Kidney glomerular epithelial cell (primary cell): ENCODE measurements at regions not wholly inside any gene's neighbourhood (a gene's known extent, or its start where the extent isn't known, plus 50 kb on each side); places are given as distances from the start of the nearest gene placed in this dataset.

Experiments used
- DNase-seq: peaks from one replicate; lab custom pipeline; 2025; lab: John Stamatoyannopoulos, UW

DNA sequence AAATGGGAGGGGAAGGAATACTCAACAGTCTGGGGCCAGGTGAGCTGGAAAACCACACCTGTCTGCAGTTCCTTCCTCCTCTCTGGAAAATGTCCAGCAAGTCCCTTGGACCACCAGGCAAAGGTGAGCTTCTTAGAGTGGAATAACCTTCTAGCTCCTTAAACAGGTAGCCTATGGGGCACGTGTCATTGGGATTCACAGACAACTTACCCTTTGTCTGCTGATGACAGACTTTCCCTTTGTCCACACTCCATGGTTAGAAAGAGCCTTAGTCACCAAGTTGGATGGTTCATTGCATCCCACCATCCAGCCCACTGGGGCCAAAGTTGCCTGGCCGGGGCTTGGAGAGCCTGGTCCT, 98.0 kb upstream of the ITGA6 start:
- DNase-seq: no peak

DNA sequence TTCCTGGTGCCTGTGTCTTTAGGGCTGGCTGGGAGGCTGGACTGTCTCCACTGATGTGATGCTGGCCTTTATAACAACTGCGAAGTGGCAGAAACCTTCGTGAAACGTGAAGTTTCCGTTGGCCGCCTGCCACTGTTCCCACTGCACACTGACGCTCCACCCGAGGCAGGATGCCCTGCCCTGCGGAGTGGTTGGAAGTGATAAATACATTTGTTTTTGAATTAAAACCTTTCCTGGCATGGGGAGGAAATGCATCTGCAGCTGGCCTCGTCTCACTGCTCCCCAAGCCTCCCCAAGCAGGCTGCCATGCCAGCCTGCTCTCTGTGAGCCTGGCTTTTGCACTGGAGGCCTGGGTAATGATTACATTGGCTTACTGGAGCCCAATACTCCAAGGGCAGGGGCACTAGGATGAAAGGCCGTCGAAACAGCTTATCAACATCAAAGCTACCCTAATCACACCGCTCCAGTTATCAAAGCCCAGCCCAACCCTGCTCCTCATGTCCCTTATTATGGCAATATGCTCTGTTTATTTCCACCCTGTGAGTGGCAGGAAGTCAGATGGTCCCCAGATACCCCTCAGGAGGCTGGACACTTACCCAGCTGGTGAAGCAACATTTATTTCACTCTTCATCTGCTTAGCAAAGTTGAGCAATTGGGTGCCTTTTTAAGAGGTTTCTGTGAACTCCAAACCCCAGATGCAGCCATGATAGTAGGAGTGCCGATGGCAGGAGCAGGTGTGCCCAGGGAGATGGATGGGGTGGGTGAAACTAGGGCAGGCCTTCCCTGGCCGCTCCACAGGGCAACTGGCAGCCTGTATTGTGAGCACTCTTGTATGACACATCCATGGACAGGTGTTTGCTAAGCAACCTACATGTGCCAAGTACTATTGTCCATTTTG, 97.4 kb upstream of the ITGA6 start:
- DNase-seq: no peak

DNA sequence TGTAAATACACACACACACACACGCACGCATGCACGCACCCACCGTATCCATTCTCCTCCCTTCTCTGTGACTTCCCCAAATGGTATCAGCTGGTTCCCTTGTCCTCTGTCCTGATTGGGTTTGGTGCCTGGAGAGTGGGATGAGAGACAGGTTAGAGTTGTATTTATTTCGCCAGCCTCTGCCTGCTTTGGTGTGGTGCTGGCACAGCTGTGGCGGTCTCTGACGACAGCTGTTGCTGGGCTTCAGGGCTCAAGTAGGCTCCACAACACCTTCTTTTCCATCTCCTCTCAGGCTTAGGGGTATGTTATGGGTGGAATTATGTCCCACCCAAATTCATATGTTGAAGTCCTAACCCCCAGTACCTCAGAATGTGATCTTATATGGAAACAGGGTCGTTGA, 94.9 kb upstream of the ITGA6 start:
- no peak for DNase-seq

DNA sequence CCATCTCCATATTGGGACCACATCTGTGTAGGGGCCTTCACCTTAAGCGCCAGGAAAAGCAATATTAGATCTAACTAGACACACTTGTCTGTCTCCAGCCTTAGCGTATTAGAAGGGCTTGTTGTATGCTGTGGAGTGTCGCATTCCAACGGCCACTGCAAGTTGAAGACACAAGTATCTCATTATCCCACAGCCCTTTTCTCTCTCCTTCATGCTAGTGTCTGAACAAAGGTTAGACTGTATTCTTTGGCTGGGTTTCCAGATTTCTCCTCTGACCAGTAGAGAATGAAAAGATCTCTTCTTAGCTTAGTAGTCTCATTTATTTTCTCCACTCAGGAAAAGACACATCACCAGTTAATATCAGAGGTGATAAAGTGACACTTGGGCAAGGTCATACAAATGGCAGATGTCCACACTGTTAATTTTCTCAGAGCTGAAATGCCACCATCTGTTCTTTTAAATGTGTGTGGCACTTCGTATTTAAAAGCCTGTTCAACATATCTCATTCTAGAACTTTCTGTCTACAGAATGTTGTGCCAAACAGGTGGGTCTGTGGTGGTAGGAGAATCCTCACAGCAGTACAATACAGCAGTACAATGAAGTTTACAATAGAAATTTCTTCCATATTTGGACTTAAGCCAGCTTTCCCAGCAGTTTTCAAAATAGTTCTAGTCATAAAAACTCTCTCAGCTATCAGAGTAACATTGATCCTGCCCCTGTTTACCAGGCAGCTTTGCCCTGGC, 94.0 kb upstream of the ITGA6 start:
- DNase-seq: no peak

DNA sequence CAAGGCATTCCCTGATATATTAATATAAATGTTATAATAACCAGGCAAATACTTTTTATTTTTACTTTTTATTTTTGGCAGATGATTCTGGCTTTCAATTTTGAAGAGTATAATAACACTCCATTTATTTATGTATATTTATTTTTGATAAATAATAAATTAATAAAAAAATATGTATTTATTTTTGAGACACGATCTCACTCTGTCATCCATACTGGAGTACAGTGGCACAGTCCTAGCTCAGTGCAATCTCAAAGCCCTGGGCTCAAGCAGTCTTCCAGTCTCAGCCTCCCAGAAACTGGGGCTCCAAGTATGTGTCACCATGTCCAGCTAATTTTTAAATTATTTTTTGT, 93.4 kb upstream of the ITGA6 start:
- no peak for DNase-seq

DNA sequence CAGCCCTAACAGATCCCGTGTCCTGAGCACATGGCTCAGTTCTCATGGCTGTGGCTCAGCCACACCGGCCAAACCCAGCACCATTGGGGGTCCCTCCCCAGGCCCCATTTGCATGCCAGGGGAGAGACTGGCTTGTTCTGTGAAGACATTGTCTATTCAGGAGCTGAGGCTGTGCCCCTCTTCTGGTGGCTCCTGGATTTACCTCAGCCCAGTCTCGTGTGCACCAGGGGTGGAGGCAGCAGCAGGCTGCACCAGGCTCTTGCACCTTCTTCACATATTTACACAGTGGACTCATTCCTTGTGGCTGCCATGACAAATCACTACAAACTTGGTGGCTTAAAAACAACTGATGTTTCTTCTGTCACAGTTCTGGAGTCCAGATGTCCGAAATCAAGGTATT, 92.4 kb upstream of the ITGA6 start:
- DNase-seq: no peak

DNA sequence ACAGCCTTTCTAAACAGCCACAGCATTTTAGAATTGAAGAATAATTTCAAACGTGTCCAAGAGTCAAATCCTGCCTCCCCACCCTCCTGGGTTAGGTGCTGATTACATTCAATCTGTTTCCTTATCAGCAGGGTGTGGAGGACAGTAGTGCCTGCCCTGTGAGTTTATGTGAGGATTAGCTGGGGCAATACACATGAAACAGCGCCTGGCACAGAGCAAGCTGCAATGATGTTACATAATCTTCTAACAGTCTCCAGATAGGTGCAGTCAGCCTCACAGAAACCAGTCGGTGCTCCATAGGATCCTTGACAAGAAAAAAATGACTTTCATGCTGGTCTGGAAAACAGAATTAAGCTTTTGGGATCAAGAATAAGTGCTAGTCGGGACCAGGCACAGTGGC, 91.7 kb upstream of the ITGA6 start:
- DNase-seq: no peak

DNA sequence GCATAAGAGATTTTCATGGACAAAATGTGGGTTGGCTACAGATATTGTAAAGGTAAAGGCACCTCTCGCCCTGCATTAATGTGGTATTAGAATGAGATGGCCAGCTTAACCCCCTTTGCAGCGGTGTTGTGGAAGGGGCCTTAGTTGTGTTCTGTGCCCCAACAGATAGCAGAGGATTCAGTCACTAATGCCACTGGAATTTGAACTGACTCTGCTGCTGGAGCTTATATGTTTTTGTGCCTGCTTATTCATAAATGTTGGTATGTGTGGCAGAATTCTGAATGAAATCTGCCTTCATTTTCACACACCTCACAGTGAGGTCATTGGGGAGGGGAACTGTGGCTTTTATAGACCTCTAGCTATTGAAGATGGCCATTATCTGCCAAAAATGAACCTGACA, 90.7 kb upstream of the ITGA6 start:
- no peak for DNase-seq

DNA sequence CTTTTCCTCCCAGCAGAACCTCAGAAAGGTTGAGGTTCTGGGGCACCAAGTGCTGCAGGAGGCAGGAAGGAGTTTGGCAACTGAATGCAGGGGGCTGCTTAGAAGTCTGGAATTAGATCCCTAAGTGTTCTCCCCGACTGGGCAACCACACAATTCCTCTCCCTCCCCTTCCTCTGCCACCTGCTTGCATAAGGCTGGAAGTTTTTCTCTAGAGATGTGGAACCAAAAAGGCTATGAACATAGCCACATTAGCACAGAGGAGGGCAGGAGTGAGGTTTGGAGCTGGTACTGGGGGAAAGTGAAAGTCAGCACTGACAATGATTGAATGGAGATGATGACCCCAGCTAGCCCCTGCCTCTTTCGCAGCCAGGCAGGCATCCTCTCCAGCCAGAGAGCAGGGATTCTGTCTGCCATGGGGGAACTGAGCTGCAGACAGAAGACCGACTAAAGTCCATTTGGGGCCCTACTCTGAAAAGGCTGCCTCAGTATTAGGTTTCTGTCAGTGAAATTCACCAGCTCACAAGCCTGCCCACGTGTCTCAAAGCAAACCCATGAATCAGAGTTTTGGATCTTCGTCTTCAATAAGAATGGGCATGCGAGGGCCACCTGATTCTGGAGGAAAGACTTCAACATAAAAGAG, 87.9 kb upstream of the ITGA6 start:
- DNase-seq: no peak

DNA sequence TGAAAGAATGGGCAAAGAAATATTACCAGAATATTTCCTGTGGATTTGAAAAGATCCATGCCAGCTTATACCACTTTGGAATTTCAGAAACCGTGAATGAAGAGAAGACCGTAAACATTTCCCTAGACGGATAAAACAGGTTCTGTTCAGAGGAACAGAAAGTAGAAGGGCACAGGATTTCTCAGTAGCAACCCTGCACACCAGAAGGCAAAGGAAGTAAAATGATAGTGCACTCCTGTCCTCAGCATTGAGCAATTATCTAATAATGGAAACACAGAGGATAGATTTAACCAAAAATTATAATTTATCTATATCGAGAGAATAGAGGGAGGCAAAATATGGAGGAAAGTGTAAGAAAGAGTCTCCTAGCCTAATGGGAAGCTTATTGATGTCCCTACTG, 87.0 kb upstream of the ITGA6 start:
- no peak for DNase-seq

DNA sequence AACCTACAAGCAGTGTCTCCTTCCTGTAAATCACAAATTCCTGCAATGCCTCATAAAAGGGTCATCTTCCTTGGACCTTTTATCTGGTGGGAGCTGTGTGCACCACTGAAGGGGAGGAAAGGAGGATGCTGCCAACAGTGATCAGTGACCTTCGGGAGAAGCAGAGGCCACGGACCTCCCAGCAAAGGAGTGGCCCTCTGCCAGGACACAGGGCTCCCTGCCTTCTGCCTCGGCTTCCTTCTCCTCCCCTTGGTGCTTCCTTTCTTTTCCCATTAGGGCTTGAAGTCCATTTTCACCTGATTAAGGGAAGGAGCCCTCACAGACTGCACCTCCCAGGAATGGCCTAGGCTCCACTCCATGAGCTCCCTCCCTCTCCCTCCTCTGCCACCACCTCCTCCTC, 85.3 kb upstream of the ITGA6 start:
- no peak for DNase-seq

DNA sequence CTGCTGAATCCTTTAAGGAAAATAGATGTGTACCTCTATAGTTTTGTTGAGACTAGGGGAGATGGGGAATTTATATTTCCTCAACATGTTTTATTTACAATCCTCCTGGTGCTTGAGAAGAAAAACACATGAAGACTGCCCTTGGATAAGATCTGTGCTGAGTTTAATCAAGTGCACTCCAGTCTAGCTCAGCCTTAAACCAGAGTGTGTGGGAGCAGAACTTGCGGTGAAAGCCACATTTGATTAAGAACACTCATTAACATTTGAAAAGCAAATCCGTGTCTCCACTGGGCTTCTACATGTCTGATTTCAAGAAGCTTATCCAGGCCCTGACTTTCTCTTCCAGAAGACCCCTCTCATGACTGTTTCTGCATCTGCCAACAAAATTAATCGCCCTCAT, 84.8 kb upstream of the ITGA6 start:
- DNase-seq: no peak

DNA sequence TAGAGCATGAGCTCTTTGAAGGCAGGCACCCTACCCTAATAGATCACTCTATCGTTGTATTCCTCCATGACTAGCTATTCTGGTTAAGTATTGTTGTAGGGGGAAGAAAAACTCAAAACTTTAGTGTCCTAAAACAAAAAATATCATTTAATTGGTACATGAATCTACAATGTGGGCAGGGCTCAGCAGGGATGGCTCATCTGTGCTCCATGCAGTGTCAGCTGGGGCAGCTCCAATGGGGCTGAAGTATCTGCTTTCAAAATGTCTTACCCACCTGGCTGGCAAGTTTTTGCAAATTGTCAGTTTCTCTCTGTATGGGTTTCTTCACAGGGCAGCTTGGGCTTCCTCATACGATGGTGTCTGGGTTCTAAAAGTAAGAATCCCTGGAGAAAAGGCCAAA, 83.2 kb upstream of the ITGA6 start:
- no peak for DNase-seq

DNA sequence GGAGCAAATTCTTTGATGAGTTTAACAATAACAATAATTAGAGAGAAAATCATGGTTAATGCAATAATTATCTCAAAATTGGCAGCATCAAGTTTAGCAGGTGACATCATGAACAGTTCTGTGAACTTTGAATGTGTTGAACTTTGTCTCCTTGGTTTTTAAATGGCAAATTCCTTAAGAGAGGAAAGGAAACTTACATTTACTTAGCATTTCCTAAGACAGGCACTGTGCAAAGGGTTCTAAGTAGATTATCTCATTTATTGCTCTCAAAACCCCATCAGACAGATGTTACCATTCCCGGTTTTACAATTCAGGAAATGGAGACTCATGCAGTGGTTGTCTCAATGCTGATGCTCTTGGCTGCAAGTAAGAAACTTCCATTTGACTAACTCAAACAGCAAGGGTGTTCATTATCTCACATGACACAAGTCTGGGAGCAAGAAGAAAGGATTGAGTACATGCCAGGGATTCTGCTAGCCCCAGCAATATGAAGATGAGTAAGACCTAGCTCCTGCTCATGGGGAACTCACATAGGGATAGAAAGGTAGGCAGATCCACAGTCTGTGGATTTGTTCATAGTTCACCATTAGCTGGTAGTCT, 81.3 kb upstream of the ITGA6 start:
- no peak for DNase-seq

DNA sequence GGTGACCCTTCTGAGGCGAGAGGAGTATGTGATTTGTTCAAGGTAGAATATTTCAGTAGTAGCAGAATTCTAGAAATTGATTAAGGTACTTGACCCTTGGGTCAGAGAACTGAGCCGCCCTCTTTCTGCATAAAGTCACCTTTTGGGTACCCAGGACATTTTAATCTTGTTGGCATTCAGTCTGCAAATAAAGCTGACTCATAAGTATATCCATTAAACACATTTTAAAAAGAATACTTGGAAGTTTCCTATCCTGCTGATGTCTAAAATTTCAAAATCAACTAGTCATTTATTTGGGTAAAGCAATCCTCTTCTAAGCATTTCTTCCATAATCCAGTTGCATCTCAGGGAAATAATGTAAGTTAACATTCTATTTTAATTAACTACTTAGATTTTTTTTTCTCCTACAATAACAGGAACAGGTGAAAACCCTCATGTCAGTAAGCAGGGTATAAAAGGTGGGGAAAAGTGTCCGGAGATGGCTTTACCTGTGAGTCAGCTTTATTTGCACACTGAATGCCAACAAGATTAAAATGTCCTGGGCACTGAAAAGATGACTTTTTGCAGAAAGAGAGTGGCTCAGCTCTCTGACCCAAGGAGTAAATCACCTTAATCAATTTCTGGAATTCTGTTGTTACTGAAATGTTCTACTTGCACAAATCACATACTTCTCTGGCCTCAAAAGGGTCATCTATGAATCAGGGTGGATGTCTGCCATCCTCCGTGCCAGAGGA, 78.7 kb upstream of the ITGA6 start:
- DNase-seq: no peak

DNA sequence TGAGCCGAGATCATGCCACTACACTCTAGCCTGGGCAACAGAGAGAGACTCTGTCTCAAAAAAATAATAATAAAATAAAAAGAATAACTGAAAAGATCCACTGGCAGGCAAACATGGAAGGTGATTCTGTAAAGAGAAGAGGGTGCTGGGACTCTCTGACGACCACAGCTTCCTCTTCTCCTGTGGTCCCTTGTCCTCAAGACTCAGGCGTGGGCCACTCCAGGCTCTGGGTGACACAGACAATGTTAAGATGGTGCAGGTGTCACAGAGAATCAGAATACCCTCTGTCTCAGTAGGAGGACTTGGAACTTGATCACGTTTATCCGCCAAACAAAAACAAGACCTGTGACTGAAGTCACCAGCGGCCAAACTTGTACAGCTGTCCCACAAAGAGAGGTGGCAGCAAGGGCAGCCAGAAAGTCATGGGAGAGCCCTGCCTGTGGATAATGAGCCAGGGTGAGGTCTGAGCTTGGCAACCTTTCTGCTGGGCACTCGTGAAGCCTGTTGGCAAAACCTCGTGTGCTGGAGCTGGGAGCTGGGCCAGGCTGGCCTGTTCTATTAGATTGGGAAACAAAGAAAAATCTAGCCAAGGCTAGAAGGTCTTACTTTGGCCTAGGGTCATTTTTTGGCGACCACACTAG, 76.4 kb upstream of the ITGA6 start:
- no peak for DNase-seq

DNA sequence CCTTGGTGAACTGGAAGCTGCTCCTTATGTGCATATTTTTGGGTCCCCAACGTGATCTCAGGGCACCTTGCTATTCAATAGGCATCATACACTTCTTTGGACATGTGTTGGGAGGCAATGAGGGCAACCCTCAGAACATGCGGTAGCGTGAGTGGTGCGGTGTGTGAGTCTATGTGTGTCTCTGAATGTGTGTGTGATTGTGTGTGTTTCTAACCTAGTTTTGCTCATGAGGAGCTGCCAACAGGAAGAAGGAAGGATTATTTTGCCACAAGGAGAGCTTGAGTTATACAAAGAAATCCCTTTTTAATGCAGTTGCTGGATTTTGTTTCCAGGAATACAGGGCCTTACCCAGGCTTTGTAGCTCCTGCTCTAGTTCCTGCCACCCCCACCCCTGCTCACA, 75.8 kb upstream of the ITGA6 start:
- no peak for DNase-seq

DNA sequence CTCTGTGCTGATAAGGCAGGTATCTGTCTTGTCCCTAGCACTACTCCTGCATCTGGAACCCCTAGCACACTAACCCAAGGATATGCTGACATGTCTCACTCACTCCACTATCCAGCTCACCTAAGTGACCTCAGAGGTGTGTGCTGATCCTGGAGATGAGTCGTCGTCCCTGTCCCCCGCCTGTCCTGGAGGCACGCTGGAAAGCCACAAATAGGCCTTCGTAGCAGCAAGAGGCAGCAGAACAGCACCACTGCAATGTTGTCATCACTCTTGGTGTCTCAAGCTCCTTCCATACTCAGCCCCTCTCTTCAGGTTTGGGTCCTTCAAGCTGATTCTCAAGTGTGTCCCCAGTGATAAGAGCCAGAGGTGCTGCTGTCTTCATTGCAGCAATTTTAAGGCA, 73.0 kb upstream of the ITGA6 start:
- no peak for DNase-seq

DNA sequence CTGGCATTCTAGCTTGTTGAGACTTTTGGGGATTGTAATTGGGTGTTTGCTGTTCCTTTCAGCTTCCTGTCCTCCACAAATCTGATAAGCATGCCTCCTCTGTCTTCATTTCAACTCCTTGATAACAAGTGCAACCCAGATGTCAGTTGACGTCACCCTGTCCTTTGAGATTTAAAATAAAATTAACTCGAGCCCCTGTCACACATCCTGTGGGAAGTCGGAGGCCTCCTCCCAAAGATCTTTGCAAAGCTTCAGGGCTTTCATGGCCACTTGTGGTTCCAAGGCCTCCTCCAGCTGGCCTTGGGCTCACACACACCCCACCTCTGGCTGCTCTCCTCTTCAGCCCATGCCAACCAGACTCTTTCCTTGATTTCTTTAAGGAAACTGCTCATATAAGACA, 69.9 kb upstream of the ITGA6 start:
- DNase-seq: no peak

DNA sequence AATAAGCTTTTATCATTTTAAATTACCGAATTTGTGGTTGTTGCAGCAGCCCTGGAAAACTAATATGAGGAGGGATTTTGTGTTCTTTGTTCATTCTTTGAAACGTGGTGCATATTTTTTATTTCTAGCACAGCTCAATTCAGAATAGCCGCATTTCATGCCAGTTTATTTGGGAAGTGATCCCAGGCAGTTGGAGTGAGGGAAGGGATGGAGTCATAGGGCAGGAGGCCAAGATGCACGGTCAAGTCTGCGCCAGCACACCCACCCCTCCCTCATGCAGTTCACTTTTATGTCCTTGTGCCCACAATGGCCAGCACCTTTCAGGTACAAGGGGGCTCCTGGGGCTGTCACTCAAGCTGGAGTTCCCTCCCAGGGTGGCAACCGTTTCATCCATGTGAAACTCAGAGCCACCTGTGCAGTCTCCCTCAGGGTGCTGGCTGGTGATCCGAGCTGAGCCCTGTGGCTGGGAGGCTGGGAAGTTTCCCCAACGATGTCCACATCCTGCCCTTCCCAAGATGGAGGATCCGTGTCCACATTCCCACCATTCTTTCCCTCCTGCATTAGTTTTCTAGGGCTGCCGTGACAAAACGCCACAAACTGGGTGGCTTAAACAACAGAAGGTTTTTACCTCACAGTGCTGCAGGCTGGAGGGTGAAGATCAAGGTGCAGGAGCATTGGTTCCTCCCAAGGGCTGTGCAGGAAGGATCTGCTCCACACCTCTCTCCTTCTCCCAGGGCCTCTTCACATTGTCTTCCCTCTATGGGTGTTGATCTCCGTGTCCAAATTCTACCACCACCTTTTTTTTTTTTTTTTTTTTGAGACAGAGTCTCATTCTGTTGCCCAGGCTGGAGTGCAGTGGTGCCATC, 68.5 kb upstream of the ITGA6 start:
- no peak for DNase-seq

DNA sequence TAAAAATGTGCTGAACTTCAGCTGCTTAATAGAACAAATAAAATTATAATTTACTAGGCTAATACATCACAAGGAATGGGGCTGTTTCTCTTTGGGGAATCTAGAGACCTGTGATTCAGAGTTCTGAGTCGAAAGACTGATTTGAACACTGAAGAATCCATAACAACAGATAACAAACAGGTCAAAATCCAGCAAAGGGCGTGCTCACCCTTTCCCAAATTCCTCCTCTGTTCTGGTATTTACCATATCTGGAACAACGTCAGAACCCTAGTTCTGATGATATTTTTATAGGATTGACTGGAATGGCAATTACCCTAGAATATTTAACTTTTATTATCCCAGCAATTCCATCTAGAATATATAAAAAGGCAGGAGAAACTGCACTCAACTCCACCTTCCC, 66.0 kb upstream of the ITGA6 start:
- DNase-seq: no peak
